ENCODE measurements at regions not wholly inside any gene's neighbourhood (a gene's known extent, or its start where the extent isn't known, plus 50 kb on each side); places are given as distances from the start of the nearest gene placed in this dataset.

DNA sequence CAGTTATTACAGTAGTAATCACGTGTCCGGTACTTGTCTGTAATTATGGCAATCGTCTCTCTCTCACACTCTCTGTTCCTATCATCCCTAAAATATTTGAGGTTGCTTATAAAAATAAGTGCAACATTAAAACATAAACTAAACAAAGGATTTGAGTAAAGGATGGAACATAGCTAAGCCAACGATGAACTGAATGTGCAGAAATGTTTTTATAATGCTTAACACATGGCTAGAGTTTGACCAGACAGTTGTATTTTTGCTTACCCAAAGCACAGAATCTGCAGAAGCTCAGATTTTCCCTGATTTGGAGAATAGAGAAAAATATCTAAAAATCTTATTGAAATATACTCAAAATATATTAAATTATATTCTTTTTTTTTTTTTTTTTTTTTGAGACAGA lies 1030.9 kb downstream of the NAALADL2 start:
- no peak for DNase-seq (ENCODE audit: low read depth in 2 of 2)

DNA sequence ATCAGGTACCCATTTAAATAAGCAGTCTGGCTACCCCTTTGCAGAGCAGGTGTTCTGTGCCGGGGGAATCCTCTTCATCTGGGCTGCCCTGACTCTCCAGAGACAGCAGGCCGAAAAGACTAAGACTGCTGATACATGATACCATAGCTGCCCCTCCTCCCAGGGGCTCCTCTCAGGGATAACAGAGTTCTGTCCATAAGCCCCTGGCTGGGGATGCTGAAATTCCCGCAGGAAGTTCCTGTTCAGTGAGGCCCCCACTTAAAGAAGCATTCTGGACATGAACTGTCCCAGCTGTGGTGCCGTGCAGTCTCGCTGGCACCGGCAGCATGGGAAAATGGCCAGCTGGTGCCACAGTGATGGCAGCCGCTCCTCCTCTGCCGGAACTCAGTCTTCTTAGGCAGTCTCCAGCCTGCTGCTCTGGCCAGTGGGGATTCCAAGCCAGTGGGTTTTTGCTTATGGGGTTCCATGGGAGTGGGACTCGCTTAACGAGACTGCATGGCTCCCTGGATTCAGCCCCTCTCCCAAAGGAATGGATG lies 1026.2 kb downstream of the NAALADL2 start:
- no peak for DNase-seq (ENCODE audit: low read depth in 2 of 2)

DNA sequence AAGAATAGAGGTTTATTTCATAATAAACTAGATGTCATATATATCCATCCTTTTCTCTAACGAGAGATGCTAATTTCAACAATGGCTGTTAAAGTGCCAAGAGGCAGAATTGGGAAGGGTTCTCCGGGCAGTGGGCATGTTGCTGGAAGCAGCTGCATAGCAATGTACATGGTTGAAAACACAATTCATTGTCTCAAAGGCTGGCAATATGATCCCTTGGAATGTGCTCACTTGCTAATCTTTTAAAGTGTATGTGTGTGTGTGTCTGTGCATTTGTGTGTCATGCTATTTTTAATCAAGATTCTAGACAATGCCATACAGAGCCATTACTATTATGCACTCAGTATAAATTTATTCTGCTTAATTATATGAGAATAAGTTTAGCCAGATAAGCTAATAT lies 1020.3 kb downstream of the NAALADL2 start:
- no peak for DNase-seq (ENCODE audit: low read depth in 2 of 2)

DNA sequence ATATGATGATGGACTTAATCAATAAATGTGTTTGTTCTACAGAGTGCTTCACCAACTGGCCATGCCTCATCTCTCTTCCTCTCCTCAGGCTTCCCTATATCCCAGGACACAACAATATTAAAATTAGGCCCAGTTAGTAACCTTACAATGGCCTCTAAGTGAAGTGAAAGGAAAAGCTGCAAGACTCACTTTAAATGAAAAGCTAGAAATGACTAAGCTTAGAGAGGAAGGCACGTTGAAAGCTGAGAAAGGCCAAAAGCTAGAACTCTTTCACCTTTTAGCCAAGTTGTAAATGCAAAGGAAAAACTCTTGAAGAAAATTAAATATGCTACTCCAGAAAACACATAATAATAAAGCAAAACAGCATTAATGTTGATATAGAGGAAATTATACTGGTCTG lies 1010.3 kb downstream of the NAALADL2 start:
- DNase-seq (ENCODE audit: low read depth in 2 of 2) = no peak

DNA sequence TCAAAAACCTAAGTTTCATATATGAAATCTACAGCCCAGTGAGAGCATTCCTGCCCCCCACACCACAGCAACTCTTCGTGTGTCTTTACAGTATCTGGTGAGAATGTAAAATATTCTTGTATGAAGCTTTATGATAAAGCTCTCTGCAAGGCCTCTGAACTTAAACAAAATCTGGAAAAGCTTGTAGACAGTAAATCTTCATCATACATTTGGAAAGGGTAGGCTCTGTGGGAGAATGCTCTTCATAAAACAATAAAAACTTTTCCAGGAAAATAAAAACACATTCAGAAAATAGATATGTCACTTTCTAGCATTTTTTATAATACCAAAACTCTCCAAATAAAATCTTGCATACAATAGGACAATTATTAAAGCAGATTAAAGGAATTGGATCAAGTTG lies 1009.5 kb downstream of the NAALADL2 start:
- no peak for DNase-seq (ENCODE audit: low read depth in 2 of 2)

DNA sequence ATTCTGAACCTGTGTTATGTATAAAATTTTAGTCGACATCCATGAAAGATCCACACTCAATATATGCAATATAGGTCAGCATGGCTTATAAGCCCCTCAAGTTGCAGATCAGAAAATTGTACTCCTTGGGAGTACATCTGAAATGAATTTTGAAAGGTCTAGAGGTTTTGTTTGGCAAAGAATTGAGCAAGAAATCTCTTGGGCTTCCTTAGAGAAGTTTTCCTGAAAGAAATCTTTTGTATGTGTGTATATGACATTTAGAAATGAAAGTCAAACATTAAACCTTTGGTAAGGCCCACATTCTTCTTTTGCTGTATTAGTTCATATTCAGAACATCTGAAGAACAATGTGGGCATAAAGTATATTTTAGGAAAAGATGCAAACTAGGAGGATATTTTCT lies 1006.6 kb downstream of the NAALADL2 start:
- DNase-seq (ENCODE audit: low read depth in 2 of 2) = no peak

DNA sequence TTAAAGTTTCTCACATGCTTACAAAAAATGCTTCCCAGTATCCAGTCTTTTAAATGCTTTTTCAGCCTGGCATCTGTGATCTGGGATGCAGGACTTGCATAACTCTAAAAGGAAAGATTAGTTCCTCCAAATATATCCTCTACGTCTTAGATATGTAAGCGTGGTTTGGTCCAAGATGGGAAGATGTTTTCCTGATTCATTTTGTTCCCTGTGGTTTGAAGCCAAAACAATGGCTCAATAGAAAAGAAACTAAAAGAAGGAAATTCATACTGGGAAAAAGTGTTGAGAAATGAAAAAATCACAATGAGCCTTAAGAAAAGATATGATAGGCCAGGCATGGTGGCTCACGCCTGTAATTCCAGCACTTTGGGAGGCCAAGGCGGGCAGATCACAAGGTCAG lies 1002.8 kb downstream of the NAALADL2 start:
- no peak for DNase-seq (ENCODE audit: low read depth in 2 of 2)

All from dermis microvascular lymphatic vessel endothelial cell (primary cell).